Skeletal muscle tissue (tissue), 3 donors: ENCODE measurements at regions not wholly inside any gene's neighbourhood (a gene's known extent, or its start where the extent isn't known, plus 50 kb on each side); places are given as distances from the start of the nearest gene placed in this dataset.

ENCODE experiments used
- H3K27ac ChIP-seq: one replicate; pipeline ENCODE4 v1.7.0; 2013; ENCODE audit warnings: mild to moderate bottlenecking, low read depth, low read length, inconsistent platforms
- H3K27me3 ChIP-seq, 3 donors: one replicate each; pipeline ENCODE4 v1.7.0; 2013; ENCODE audit warnings: low read length in 3 of 3; ENCODE audit not compliant: control insufficient read depth in 3 of 3, insufficient read depth in 3 of 3
- H3K36me3 ChIP-seq, 3 donors: one replicate each; pipeline ENCODE4 v1.7.0; 2013; ENCODE audit warnings: low read length in 3 of 3; ENCODE audit not compliant: control insufficient read depth in 3 of 3, insufficient read depth in 3 of 3
- H3K4me1 ChIP-seq, 3 donors: one replicate each; pipeline ENCODE4 v1.7.0; 2013; ENCODE audit warnings: low read length in 3 of 3, mild to moderate bottlenecking in 3 of 3; ENCODE audit not compliant: control insufficient read depth in 3 of 3, insufficient read depth in 3 of 3
- H3K4me3 ChIP-seq, 3 donors: one replicate each; pipeline ENCODE4 v1.7.0; 2013; ENCODE audit warnings: low read length in 3 of 3
- H3K9ac ChIP-seq, 3 donors: one replicate each; pipeline ENCODE4 v1.7.0; 2013; ENCODE audit warnings: low read length in 3 of 3, mild to moderate bottlenecking in 3 of 3, moderate library complexity in 2 of 3, low read depth in 1 of 3
- H3K9me3 ChIP-seq, 3 donors: one replicate each; pipeline ENCODE4 v1.7.0; 2013; ENCODE audit warnings: low read length in 3 of 3; ENCODE audit not compliant: control insufficient read depth in 3 of 3
- donor health status: Osteomylitis.

- no peaks in the 10 kb centered on the region for H3K27me3 ChIP-seq
- H3K36me3 ChIP-seq = no peaks in the 10 kb centered on the region
- no peak overlapping the region for H3K4me3 ChIP-seq
- no peak overlapping the region for H3K9ac ChIP-seq
- H3K27ac ChIP-seq = no peak overlapping the region
- no peaks in the 10 kb centered on the region for H3K9me3 ChIP-seq
- no peaks in the 10 kb centered on the region for H3K4me1 ChIP-seq
Observed at GRCh38 chr11:38274031-38274430, 1676.0 kb upstream of the RAG2 start.

GRCh38 chr11:38272376-38272775, 1674.3 kb upstream of the RAG2 start:
- H3K9me3 ChIP-seq = no peaks in the 10 kb centered on the region
- H3K4me3 ChIP-seq = no peak overlapping the region
- no peaks in the 10 kb centered on the region for H3K4me1 ChIP-seq
- no peaks in the 10 kb centered on the region for H3K27me3 ChIP-seq
- H3K36me3 ChIP-seq = no peaks in the 10 kb centered on the region
- no peak overlapping the region for H3K27ac ChIP-seq
- no peak overlapping the region for H3K9ac ChIP-seq

GRCh38 chr11:38266691-38267090, 1668.7 kb upstream of the RAG2 start:
- no peak overlapping the region for H3K4me3 ChIP-seq
- H3K9ac ChIP-seq = no peak overlapping the region

GRCh38 chr11:38256436-38256835, 1658.4 kb upstream of the RAG2 start:
- no peaks in the 10 kb centered on the region for H3K27me3 ChIP-seq
- no peak overlapping the region for H3K27ac ChIP-seq
- no peak overlapping the region for H3K4me3 ChIP-seq
- H3K36me3 ChIP-seq = no peaks in the 10 kb centered on the region
- H3K9ac ChIP-seq = no peak overlapping the region
- no peaks in the 10 kb centered on the region for H3K9me3 ChIP-seq
- no peaks in the 10 kb centered on the region for H3K4me1 ChIP-seq

More at GRCh38 chr11:38266691-38267090, 1668.7 kb upstream of the RAG2 start:
- H3K27me3 ChIP-seq = no peaks in the 10 kb centered on the region
- no peaks in the 10 kb centered on the region for H3K4me1 ChIP-seq
- no peaks in the 10 kb centered on the region for H3K9me3 ChIP-seq
- no peak overlapping the region for H3K27ac ChIP-seq
- H3K36me3 ChIP-seq = no peaks in the 10 kb centered on the region

GRCh38 chr11:38254913-38255312, 1656.9 kb upstream of the RAG2 start:
- no peaks in the 10 kb centered on the region for H3K4me1 ChIP-seq
- no peak overlapping the region for H3K4me3 ChIP-seq
- no peaks in the 10 kb centered on the region for H3K9me3 ChIP-seq

GRCh38 chr11:38252620-38253019, 1654.6 kb upstream of the RAG2 start:
- Histone ChIP-seq H3K4me3 (no peak overlapping the region), H3K27me3 (no peaks in the 10 kb centered on the region), H3K4me1 (no peaks in the 10 kb centered on the region), H3K9me3 (no peaks in the 10 kb centered on the region), H3K36me3 (no peaks in the 10 kb centered on the region), H3K27ac (no peak overlapping the region), H3K9ac (no peak overlapping the region)

More at GRCh38 chr11:38254913-38255312, 1656.9 kb upstream of the RAG2 start:
- no peak overlapping the region for H3K9ac ChIP-seq
- no peak overlapping the region for H3K27ac ChIP-seq
- H3K27me3 ChIP-seq = no peaks in the 10 kb centered on the region
- no peaks in the 10 kb centered on the region for H3K36me3 ChIP-seq

- Histone ChIP-seq H3K36me3 (no peaks in the 10 kb centered on the region), H3K4me3 (no peak overlapping the region), H3K4me1 (no peaks in the 10 kb centered on the region), H3K9ac (no peak overlapping the region), H3K9me3 (no peaks in the 10 kb centered on the region), H3K27ac (no peak overlapping the region), H3K27me3 (no peaks in the 10 kb centered on the region)
Observed at GRCh38 chr11:38246451-38246850, 1648.4 kb upstream of the RAG2 start.

GRCh38 chr11:38226684-38227083, 1628.6 kb upstream of the RAG2 start:
- Histone ChIP-seq H3K9me3 (peaks cover 0 to 4% (median 2%) of the 10 kb centered on the region in 3 donors), H3K27ac (no peak overlapping the region), H3K4me1 (no peaks in the 10 kb centered on the region), H3K4me3 (no peak overlapping the region), H3K27me3 (no peaks in the 10 kb centered on the region), H3K36me3 (no peaks in the 10 kb centered on the region), H3K9ac (no peak overlapping the region)

- H3K9me3 ChIP-seq = peaks cover 0 to 4% (median 0%) of the 10 kb centered on the region in 3 donors
- no peak overlapping the region for H3K27ac ChIP-seq
- H3K4me1 ChIP-seq = no peaks in the 10 kb centered on the region
- no peak overlapping the region for H3K4me3 ChIP-seq
- no peak overlapping the region for H3K9ac ChIP-seq
- no peaks in the 10 kb centered on the region for H3K27me3 ChIP-seq
- H3K36me3 ChIP-seq = no peaks in the 10 kb centered on the region
Observed at GRCh38 chr11:38221295-38221694, 1623.3 kb upstream of the RAG2 start.

GRCh38 chr11:38219636-38220035, 1621.6 kb upstream of the RAG2 start:
- H3K27ac ChIP-seq = no peak overlapping the region
- no peaks in the 10 kb centered on the region for H3K27me3 ChIP-seq
- H3K4me3 ChIP-seq = no peak overlapping the region
- no peak overlapping the region for H3K9ac ChIP-seq
- H3K9me3 ChIP-seq = peaks cover 0 to 4% (median 0%) of the 10 kb centered on the region in 3 donors
- H3K4me1 ChIP-seq = no peaks in the 10 kb centered on the region
- no peaks in the 10 kb centered on the region for H3K36me3 ChIP-seq

GRCh38 chr11:38208951-38209350, 1610.9 kb upstream of the RAG2 start:
- no peak overlapping the region for H3K27ac ChIP-seq
- no peak overlapping the region for H3K4me3 ChIP-seq
- no peak overlapping the region for H3K9ac ChIP-seq
- no peaks in the 10 kb centered on the region for H3K36me3 ChIP-seq
- no peaks in the 10 kb centered on the region for H3K4me1 ChIP-seq
- H3K27me3 ChIP-seq = no peaks in the 10 kb centered on the region
- peaks cover 0 to 3% (median 0%) of the 10 kb centered on the region in 3 donors for H3K9me3 ChIP-seq
